Caco-2 (cell line): ENCODE measurements at regions not wholly inside any gene's neighbourhood (a gene's known extent, or its start where the extent isn't known, plus 50 kb on each side); places are given as distances from the start of the nearest gene placed in this dataset.

ENCODE experiments used
- BruUV-seq: library from RNA; stranded (reverse); fragments of 400-500 nt; replicated peaks from 2 replicates; lab custom pipeline; 2021; lab: Mats Ljungman, UMichigan
- CTCF ChIA-PET: fragments of 300-600 bp; sonication (Branson Sonifier 250); formaldehyde crosslinking; loops from one replicate; lab custom pipeline; 2022; ENCODE audit warnings: antibody characterized with exemption; lab: Charles Lee
- POLR2A ChIA-PET: fragments of 300-600 bp; sonication (Branson Sonifier 250); formaldehyde crosslinking; loops from one replicate; lab custom pipeline; 2022; ENCODE audit warnings: antibody characterized with exemption; lab: Charles Lee
- DNase-seq, 2 experiments: peaks; one replicate each; pipeline versions ENCODE4 v3.0.0 to v3.0.0-alpha.2; 2020 to 2022
- H3K27me3 ChIP-seq: replicated peaks from 2 replicates; pipeline ENCODE4 v1.6.0; 2011; ENCODE audit warnings: low read length; ENCODE audit not compliant: control insufficient read depth, insufficient read depth
- H3K36me3 ChIP-seq: 2 replicates; pipeline ENCODE4 v1.5.1; 2011; ENCODE audit warnings: low read length; ENCODE audit not compliant: control insufficient read depth, insufficient read depth
- H3K4me1 ChIP-seq: fragments of 250-450 bp; sonication (Bioruptor Pico); 2 replicates; pipeline ENCODE4 v1.5.1; 2020; ENCODE audit warnings: mild to moderate bottlenecking
- H3K4me3 ChIP-seq: 2 replicates; pipeline ENCODE4 v1.5.1; 2011; ENCODE audit warnings: low read depth, mild to moderate bottlenecking, control low read depth, low read length
- H3K9me3 ChIP-seq: fragments of 250-450 bp; sonication (Bioruptor Pico); 2 replicates; pipeline ENCODE4 v1.5.1; 2020; ENCODE audit warnings: mild to moderate bottlenecking, moderate library complexity
- H3K27ac Mint-ChIP-seq: one replicate; pipeline ENCODE4 v1.8.0; 2022; ENCODE audit warnings: mixed read lengths; ENCODE audit not compliant: unreplicated experiment
- H3K27me3 Mint-ChIP-seq: one replicate; pipeline ENCODE4 v1.8.0; 2022; ENCODE audit warnings: mixed read lengths; ENCODE audit not compliant: insufficient read depth, unreplicated experiment
- H3K36me3 Mint-ChIP-seq: one replicate; pipeline ENCODE4 v1.8.0; 2022; ENCODE audit warnings: mild to moderate bottlenecking, mixed read lengths; ENCODE audit not compliant: insufficient read depth, unreplicated experiment
- H3K4me1 Mint-ChIP-seq: one replicate; pipeline ENCODE4 v1.8.0; 2022; ENCODE audit warnings: low read depth, mixed read lengths; ENCODE audit not compliant: unreplicated experiment
- H3K4me3 Mint-ChIP-seq: one replicate; pipeline ENCODE4 v1.8.0; 2022; ENCODE audit warnings: mild to moderate bottlenecking, moderate library complexity, mixed read lengths; ENCODE audit not compliant: unreplicated experiment
- H3K9me3 Mint-ChIP-seq: one replicate; pipeline ENCODE4 v1.8.0; 2022; ENCODE audit warnings: mixed read lengths; ENCODE audit not compliant: unreplicated experiment
- intact Hi-C: fragments of 100-400 bp; cut with micrococcal nuclease; formaldehyde crosslinking; loops from one replicate; pipeline ENCODE4 v1.10.0; 2022; ENCODE audit not compliant: unreplicated experiment
- TF ChIP-seq, protein P1 (sequence below), 2 experiments: fragments of 200-600 bp in 1 of 2; IDR thresholded peaks; 1 replicate in 1 of 2; 2 replicates in 1 of 2; pipeline versions ENCODE4 v1.5.1 to v1.8.0; 2011 to 2022; ENCODE audit warnings: antibody characterized with exemption in 1 of 2, control low read depth in 1 of 2, inconsistent platforms in 1 of 2, low read depth in 1 of 2, low read length in 1 of 2, mild to moderate bottlenecking in 1 of 2, moderate library complexity in 1 of 2; ENCODE audit not compliant: insufficient read depth in 1 of 2, severe bottlenecking in 1 of 2, unreplicated experiment in 1 of 2

GRCh38 chr5:168174376-168174775, 117.1 kb upstream of the WWC1 start:
- Mint-ChIP-seq H3K36me3 (no peaks in the 10 kb centered on the region), H3K4me1 (no peaks in the 10 kb centered on the region), H3K27ac (no peak overlapping the region), H3K4me3 (no peak overlapping the region), H3K27me3 (peaks cover 26% of the 10 kb centered on the region), H3K9me3 (no peaks in the 10 kb centered on the region)
- intact Hi-C loops, result no loop called here
- BruUV-seq, result no TSS peak
- TF ChIP-seq, protein P1, sequence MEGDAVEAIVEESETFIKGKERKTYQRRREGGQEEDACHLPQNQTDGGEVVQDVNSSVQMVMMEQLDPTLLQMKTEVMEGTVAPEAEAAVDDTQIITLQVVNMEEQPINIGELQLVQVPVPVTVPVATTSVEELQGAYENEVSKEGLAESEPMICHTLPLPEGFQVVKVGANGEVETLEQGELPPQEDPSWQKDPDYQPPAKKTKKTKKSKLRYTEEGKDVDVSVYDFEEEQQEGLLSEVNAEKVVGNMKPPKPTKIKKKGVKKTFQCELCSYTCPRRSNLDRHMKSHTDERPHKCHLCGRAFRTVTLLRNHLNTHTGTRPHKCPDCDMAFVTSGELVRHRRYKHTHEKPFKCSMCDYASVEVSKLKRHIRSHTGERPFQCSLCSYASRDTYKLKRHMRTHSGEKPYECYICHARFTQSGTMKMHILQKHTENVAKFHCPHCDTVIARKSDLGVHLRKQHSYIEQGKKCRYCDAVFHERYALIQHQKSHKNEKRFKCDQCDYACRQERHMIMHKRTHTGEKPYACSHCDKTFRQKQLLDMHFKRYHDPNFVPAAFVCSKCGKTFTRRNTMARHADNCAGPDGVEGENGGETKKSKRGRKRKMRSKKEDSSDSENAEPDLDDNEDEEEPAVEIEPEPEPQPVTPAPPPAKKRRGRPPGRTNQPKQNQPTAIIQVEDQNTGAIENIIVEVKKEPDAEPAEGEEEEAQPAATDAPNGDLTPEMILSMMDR (IDR thresholded peaks at IDR 0.05; ENCODE audit: insufficient read depth in 1 of 2, low read depth in 1 of 2, low read length in 1 of 2, severe bottlenecking in 1 of 2, unreplicated experiment in 1 of 2), result no peak
- no peaks in the 10 kb centered on the region for H3K9me3 ChIP-seq
- no peaks in the 10 kb centered on the region; the same call in none of the 2 replicates for H3K27me3 ChIP-seq
- ChIA-PET CTCF (no interaction called here), POLR2A (no interaction called here)
- no peak for DNase-seq
- H3K36me3 ChIP-seq, result no peaks in the 10 kb centered on the region
- no peaks in the 10 kb centered on the region for H3K4me1 ChIP-seq
- no peak overlapping the region for H3K4me3 ChIP-seq

DNA sequence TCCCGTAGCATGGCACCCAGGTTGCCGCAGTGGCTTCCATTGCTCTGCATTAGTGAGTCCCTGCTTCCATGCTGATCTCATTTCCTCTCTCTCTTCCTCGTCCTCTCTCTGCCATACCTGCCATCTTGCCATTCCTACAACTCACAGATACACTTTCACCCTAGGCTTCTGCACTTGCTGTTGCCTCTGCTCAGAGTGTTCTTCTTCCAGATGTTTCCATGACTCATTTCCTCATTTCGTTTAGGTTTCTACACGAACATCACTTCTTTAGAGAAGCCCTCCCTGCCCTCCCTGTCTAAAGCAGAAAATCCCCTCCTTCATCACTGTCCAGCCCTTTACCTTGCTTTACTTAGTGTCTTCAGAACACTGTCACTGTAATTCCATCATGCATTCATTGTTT, 115.2 kb upstream of the WWC1 start:
- Histone ChIP-seq H3K36me3 (no peaks in the 10 kb centered on the region), H3K27me3 (no peaks in the 10 kb centered on the region; the same call in 1 of the 2 replicates), H3K9me3 (no peaks in the 10 kb centered on the region), H3K4me1 (no peaks in the 10 kb centered on the region), H3K4me3 (no peak overlapping the region)
- ChIA-PET POLR2A (no interaction called here), CTCF (no interaction called here)
- Mint-ChIP-seq H3K27me3 (peaks cover 16% of the 10 kb centered on the region), H3K9me3 (no peaks in the 10 kb centered on the region), H3K4me1 (no peaks in the 10 kb centered on the region), H3K27ac (no peak overlapping the region), H3K4me3 (no peak overlapping the region), H3K36me3 (no peaks in the 10 kb centered on the region)
- intact Hi-C loops, result no loop called here
- TF ChIP-seq, protein P1 (IDR thresholded peaks at IDR 0.05; ENCODE audit: insufficient read depth in 1 of 2, low read depth in 1 of 2, low read length in 1 of 2, severe bottlenecking in 1 of 2, unreplicated experiment in 1 of 2), result no peak
- no peak for DNase-seq
- no TSS peak for BruUV-seq

- no peak overlapping the region for H3K27ac Mint-ChIP-seq
- no peaks in the 10 kb centered on the region for H3K9me3 Mint-ChIP-seq
- no peak for DNase-seq
- Histone ChIP-seq H3K4me3 (no peak overlapping the region), H3K4me1 (no peaks in the 10 kb centered on the region), H3K36me3 (no peaks in the 10 kb centered on the region), H3K27me3 (no peaks in the 10 kb centered on the region; the same call in 1 of the 2 replicates), H3K9me3 (no peaks in the 10 kb centered on the region)
- TF ChIP-seq, protein P1 (IDR thresholded peaks at IDR 0.05; ENCODE audit: insufficient read depth in 1 of 2, low read depth in 1 of 2, low read length in 1 of 2, severe bottlenecking in 1 of 2, unreplicated experiment in 1 of 2), result no peak
- no TSS peak for BruUV-seq
- no peaks in the 10 kb centered on the region for H3K4me1 Mint-ChIP-seq
- POLR2A ChIA-PET, result no interaction called here
- intact Hi-C loops, result no loop called here
- CTCF ChIA-PET, result interaction anchor here (1.1 kb wide), 1 partner anchor 8 kb away, joined by 3 read pairs; no protein-coding TSS in a partner anchor
- H3K27me3 Mint-ChIP-seq, result peaks cover 16% of the 10 kb centered on the region
- no peaks in the 10 kb centered on the region for H3K36me3 Mint-ChIP-seq
- no peak overlapping the region for H3K4me3 Mint-ChIP-seq
Measured at GRCh38 chr5:168176941-168177340, 114.5 kb upstream of the WWC1 start.
